Stimulated activated naive B cell treated with anti-CD40 and anti-IgM and Interleukin-4, amounts not matched to agents 10 μg/mL and 1 μg/mL and 100 μg/mL, for 72 hours (primary cell): ENCODE measurements at regions not wholly inside any gene's neighbourhood (a gene's known extent, or its start where the extent isn't known, plus 50 kb on each side); places are given as distances from the start of the nearest gene placed in this dataset.

ENCODE experiments used
- ATAC-seq, 2 donors: fragments of 150-1000 bp; cut with Tn5 transposase; replicated peaks; 2 replicates each; pipeline ENCODE4 v1.10.0; 2021; ENCODE audit warnings: moderate library complexity in 1 of 2
- DNase-seq: peaks from one replicate; pipeline ENCODE4 v3.0.0; 2021
- H3K27ac Mint-ChIP-seq: one replicate; pipeline ENCODE4 v1.8.0; 2022; ENCODE audit warnings: mild to moderate bottlenecking, mixed read lengths
- H3K27me3 Mint-ChIP-seq, 2 donors: one replicate each; pipeline ENCODE4 v1.8.0; 2022; ENCODE audit warnings: mixed read lengths in 2 of 2
- H3K36me3 Mint-ChIP-seq, 2 donors: one replicate each; pipeline ENCODE4 v1.8.0; 2022; ENCODE audit warnings: mixed read lengths in 2 of 2, mild to moderate bottlenecking in 1 of 2
- H3K4me1 Mint-ChIP-seq, 2 donors: one replicate each; pipeline ENCODE4 v1.8.0; 2022; ENCODE audit warnings: mixed read lengths in 2 of 2, mild to moderate bottlenecking in 1 of 2
- H3K4me3 Mint-ChIP-seq, 2 donors: one replicate each; pipeline ENCODE4 v1.8.0; 2022; ENCODE audit warnings: mild to moderate bottlenecking in 2 of 2, mixed read lengths in 2 of 2, moderate library complexity in 1 of 2
- H3K9me3 Mint-ChIP-seq, 2 donors: one replicate each; pipeline ENCODE4 v1.8.0; 2022; ENCODE audit warnings: mixed read lengths in 2 of 2, mild to moderate bottlenecking in 1 of 2

- H3K4me1 Mint-ChIP-seq: no peaks in the 10 kb centered on the region
- no peak for DNase-seq
- H3K36me3 Mint-ChIP-seq: no peaks in the 10 kb centered on the region
- no peak overlapping the region for H3K27ac Mint-ChIP-seq
- no peak overlapping the region for H3K4me3 Mint-ChIP-seq
- no peak for ATAC-seq
- peaks cover 6 to 9% of the 10 kb centered on the region in 2 donors for H3K9me3 Mint-ChIP-seq
- peaks cover 0 to 6% of the 10 kb centered on the region in 2 donors for H3K27me3 Mint-ChIP-seq
Measured at GRCh38 chr12:28050606-28051005, 78.1 kb upstream of the PTHLH start.

- no peaks in the 10 kb centered on the region for H3K36me3 Mint-ChIP-seq
- H3K4me3 Mint-ChIP-seq: no peak overlapping the region
- ATAC-seq (no peak), DNase-seq (no peak)
- peaks cover 4 to 5% of the 10 kb centered on the region in 2 donors for H3K9me3 Mint-ChIP-seq
- no peaks in the 10 kb centered on the region for H3K4me1 Mint-ChIP-seq
- no peak overlapping the region for H3K27ac Mint-ChIP-seq
- H3K27me3 Mint-ChIP-seq: peaks cover 0 to 6% of the 10 kb centered on the region in 2 donors
Measured at GRCh38 chr12:28051516-28052354, 79.2 kb upstream of the PTHLH start.

DNA sequence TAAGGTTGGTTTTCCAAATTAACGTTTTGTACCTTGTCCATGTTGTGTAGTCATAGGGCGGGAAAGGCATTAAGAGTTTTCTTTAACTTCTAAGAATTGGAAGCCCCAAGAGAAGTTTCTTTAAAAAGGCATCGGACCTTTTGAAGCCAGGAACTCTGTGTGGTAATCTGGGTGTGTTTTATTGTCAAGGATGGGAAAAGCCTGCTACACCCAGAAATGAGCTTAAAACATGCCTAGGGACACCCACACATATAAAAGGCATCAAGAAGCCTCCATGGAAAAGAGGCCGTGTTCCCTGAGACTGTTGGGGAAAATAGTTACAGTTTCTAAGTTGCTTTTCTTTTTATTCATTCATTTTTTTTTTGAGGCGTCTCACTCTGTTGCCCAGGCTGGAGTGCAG lies 81.0 kb upstream of the PTHLH start:
- H3K4me3 Mint-ChIP-seq: no peak overlapping the region
- H3K27me3 Mint-ChIP-seq: no peaks in the 10 kb centered on the region
- ATAC-seq (no peak), DNase-seq (no peak)
- H3K27ac Mint-ChIP-seq: no peak overlapping the region
- no peaks in the 10 kb centered on the region for H3K4me1 Mint-ChIP-seq
- no peaks in the 10 kb centered on the region for H3K9me3 Mint-ChIP-seq
- H3K36me3 Mint-ChIP-seq: no peaks in the 10 kb centered on the region

GRCh38 chr12:28054583-28054982 lies 82.0 kb upstream of the PTHLH start:
- H3K27ac Mint-ChIP-seq: no peak overlapping the region
- H3K36me3 Mint-ChIP-seq: no peaks in the 10 kb centered on the region
- no peak overlapping the region for H3K4me3 Mint-ChIP-seq
- no peak for ATAC-seq
- H3K9me3 Mint-ChIP-seq: no peaks in the 10 kb centered on the region
- H3K27me3 Mint-ChIP-seq: no peaks in the 10 kb centered on the region
- no peak for DNase-seq
- no peaks in the 10 kb centered on the region for H3K4me1 Mint-ChIP-seq

GRCh38 chr12:28057856-28058615 lies 85.5 kb upstream of the PTHLH start:
- Mint-ChIP-seq H3K4me3 (no peak overlapping the region), H3K36me3 (no peaks in the 10 kb centered on the region), H3K27me3 (peaks cover 0 to 4% of the 10 kb centered on the region in 2 donors), H3K9me3 (no peaks in the 10 kb centered on the region), H3K4me1 (no peaks in the 10 kb centered on the region), H3K27ac (no peak overlapping the region)
- ATAC-seq (no peak), DNase-seq (no peak)

DNA sequence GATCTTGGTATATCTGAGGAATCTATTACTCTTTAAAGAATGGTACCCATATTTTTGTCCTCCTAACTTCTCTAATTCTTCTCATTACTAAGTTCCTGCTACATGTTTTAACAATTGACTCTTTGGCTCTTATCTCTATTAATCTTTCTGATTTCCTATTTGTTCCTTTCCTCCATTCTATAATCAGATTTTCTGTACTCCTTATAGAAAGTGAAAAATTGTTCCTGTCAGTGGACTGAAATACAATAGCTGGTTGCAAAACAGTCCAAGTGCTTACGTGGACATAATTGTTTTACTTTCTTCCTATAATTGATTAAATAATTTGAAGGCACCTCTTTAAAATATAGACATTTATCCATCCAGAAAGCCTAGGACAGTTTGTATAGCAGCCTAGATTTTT lies 86.7 kb upstream of the PTHLH start:
- no peaks in the 10 kb centered on the region for H3K4me1 Mint-ChIP-seq
- no peak overlapping the region for H3K4me3 Mint-ChIP-seq
- DNase-seq (no peak), ATAC-seq (no peak)
- no peak overlapping the region for H3K27ac Mint-ChIP-seq
- H3K9me3 Mint-ChIP-seq: no peaks in the 10 kb centered on the region
- no peaks in the 10 kb centered on the region for H3K36me3 Mint-ChIP-seq
- H3K27me3 Mint-ChIP-seq: peaks cover 0 to 4% of the 10 kb centered on the region in 2 donors

- Mint-ChIP-seq H3K9me3 (no peaks in the 10 kb centered on the region), H3K36me3 (no peaks in the 10 kb centered on the region), H3K4me3 (no peak overlapping the region), H3K4me1 (no peaks in the 10 kb centered on the region), H3K27ac (no peak overlapping the region), H3K27me3 (peaks cover 0 to 4% of the 10 kb centered on the region in 2 donors)
- ATAC-seq (no peak), DNase-seq (no peak)
Measured at GRCh38 chr12:28059668-28060067, 87.1 kb upstream of the PTHLH start.

- Mint-ChIP-seq H3K4me3 (no peak overlapping the region), H3K27ac (no peak overlapping the region), H3K27me3 (peaks cover 0 to 4% of the 10 kb centered on the region in 2 donors), H3K36me3 (no peaks in the 10 kb centered on the region), H3K4me1 (no peaks in the 10 kb centered on the region), H3K9me3 (no peaks in the 10 kb centered on the region)
- ATAC-seq (no peak), DNase-seq (no peak)
Measured at GRCh38 chr12:28060871-28061270, 88.3 kb upstream of the PTHLH start.

GRCh38 chr12:28063355-28063880 lies 90.9 kb upstream of the PTHLH start:
- Mint-ChIP-seq H3K27ac (no peak overlapping the region), H3K4me1 (peaks cover 2 to 5% of the 10 kb centered on the region in 2 donors), H3K9me3 (peaks cover 0 to 4% of the 10 kb centered on the region in 2 donors), H3K4me3 (no peak overlapping the region), H3K36me3 (no peaks in the 10 kb centered on the region), H3K27me3 (peaks cover 0 to 8% of the 10 kb centered on the region in 2 donors)
- no peak for DNase-seq
- ATAC-seq: no peak

DNA sequence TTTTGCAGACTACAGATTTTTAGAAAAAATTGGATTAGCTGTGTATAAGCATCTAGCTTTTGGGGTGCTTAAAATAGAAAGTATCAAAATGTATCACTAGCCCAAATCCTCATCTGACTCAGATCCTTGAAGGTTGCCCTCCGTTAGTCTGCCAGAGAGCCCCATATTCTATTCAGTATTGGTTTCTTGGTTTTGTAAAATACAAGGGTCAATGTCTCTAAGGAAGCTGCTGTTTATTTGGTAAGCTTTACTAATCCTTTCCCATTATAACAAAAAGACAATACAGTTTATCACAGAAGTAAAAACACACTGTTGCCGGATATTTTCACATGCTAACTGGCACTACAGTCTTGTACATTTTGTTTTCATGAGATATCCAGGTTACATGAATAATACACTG lies 92.8 kb upstream of the PTHLH start:
- H3K4me3 Mint-ChIP-seq: no peak overlapping the region

DNA sequence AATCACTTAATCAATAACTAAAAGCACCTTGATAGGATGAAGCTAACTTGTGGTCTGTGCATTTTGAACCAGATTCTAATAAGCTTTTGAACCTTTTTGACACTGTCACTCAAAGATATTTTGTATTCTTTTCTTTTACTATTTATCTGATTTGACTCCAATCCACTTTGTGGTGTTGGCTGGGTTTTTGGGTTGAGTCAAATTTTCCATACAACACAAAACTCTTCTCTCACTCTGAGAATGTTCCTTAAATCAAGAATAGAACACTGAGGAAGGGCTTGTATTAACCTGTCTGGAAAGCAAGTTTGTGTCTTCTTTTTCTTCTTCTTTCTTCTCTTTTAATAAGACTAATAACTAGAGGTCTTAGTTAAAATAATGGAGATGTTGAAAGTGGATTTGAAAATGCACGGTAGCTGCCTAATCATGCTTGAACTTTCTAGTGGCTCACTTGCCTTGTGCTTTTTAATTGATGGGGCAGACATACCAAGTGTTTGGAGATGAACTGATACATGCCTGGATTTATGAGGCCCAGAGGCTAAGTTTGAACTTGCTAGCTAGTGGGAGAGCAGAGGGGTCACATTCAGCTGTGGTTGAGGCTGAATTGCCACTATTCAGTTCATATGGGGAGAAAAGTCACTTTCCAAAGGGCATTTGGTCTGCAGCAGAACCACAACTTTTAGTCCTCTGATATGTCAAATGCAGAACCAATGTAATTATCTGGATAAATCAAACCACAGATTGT lies 93.5 kb upstream of the PTHLH start:
- DNase-seq (no peak), ATAC-seq (peak; percentile 39 to 72)
- H3K36me3 Mint-ChIP-seq: no peaks in the 10 kb centered on the region
- H3K4me1 Mint-ChIP-seq: peaks cover 2 to 5% of the 10 kb centered on the region in 2 donors
- peaks cover 6 to 7% of the 10 kb centered on the region in 2 donors for H3K9me3 Mint-ChIP-seq
- H3K27ac Mint-ChIP-seq: no peak overlapping the region
- H3K27me3 Mint-ChIP-seq: peaks cover 0 to 4% of the 10 kb centered on the region in 2 donors
- H3K4me3 Mint-ChIP-seq: no peak overlapping the region

More for the DNA sequence above, 92.8 kb upstream of the PTHLH start:
- ATAC-seq (peak; percentile 53 to 58), DNase-seq (no peak)
- peaks cover under 1 to 4% of the 10 kb centered on the region in 2 donors for H3K9me3 Mint-ChIP-seq
- H3K4me1 Mint-ChIP-seq: peaks cover 2 to 5% of the 10 kb centered on the region in 2 donors
- no peaks in the 10 kb centered on the region for H3K36me3 Mint-ChIP-seq
- H3K27me3 Mint-ChIP-seq: peaks cover 0 to 8% of the 10 kb centered on the region in 2 donors
- no peak overlapping the region for H3K27ac Mint-ChIP-seq

GRCh38 chr12:28066879-28067278 lies 94.3 kb upstream of the PTHLH start:
- ATAC-seq (no peak), DNase-seq (no peak)
- Mint-ChIP-seq H3K27me3 (peaks cover 0 to 3% of the 10 kb centered on the region in 2 donors), H3K4me3 (no peak overlapping the region), H3K36me3 (no peaks in the 10 kb centered on the region), H3K9me3 (peaks cover 6 to 9% of the 10 kb centered on the region in 2 donors), H3K4me1 (peaks cover 2 to 5% of the 10 kb centered on the region in 2 donors), H3K27ac (no peak overlapping the region)

- DNase-seq (no peak), ATAC-seq (no peak)
- no peaks in the 10 kb centered on the region for H3K36me3 Mint-ChIP-seq
- H3K27me3 Mint-ChIP-seq: peaks cover 0 to 3% of the 10 kb centered on the region in 2 donors
- peaks cover 12 to 18% of the 10 kb centered on the region in 2 donors for H3K9me3 Mint-ChIP-seq
- peaks cover 2 to 5% of the 10 kb centered on the region in 2 donors for H3K4me1 Mint-ChIP-seq
- H3K27ac Mint-ChIP-seq: no peak overlapping the region
- no peak overlapping the region for H3K4me3 Mint-ChIP-seq
Measured at GRCh38 chr12:28068467-28068866, 95.9 kb upstream of the PTHLH start.

DNA sequence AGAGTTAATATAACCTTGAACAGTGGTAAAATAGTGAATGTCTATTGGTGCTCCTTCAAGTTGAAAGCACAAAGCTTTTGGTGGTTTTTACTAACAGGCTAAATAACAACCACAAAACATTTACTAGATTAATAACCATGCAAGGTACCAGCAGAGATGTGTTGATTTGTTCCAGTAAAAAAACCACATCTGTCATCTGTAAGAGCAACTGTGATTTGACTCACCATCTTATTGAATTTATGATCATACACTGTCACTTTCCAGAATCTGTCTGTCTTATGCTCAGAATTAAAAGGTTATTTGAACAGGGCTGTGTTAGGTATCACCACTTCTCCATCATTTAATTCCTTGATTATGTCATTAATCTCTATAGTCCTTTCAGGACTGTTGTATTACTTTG lies 107.0 kb upstream of the PTHLH start:
- H3K4me1 Mint-ChIP-seq: no peaks in the 10 kb centered on the region
- no peak overlapping the region for H3K4me3 Mint-ChIP-seq
- H3K9me3 Mint-ChIP-seq: peaks cover 0 to 8% of the 10 kb centered on the region in 2 donors
- DNase-seq (no peak), ATAC-seq (no peak)
- no peak overlapping the region for H3K27ac Mint-ChIP-seq
- no peaks in the 10 kb centered on the region for H3K36me3 Mint-ChIP-seq
- peaks cover 0 to under 1% of the 10 kb centered on the region in 2 donors for H3K27me3 Mint-ChIP-seq
